Calu3 (cell line): ENCODE measurements at regions not wholly inside any gene's neighbourhood (a gene's known extent, or its start where the extent isn't known, plus 50 kb on each side); places are given as distances from the start of the nearest gene placed in this dataset.

Experiments used
- BruUV-seq: library from RNA; stranded (reverse); fragments of 400-500 nt; replicated peaks from 2 replicates; lab custom pipeline; 2021; lab: Mats Ljungman, UMichigan
- CTCF ChIA-PET: fragments of 300-600 bp; sonication (Branson Sonifier 250); formaldehyde crosslinking; loops from one replicate; lab custom pipeline; 2022; ENCODE audit warnings: antibody characterized with exemption; lab: Charles Lee
- DNase-seq: peaks from one replicate; pipeline ENCODE4 v3.0.0; 2022
- H3K27ac Mint-ChIP-seq: one replicate; pipeline ENCODE4 v1.8.0; 2022; ENCODE audit warnings: mixed read lengths; ENCODE audit not compliant: unreplicated experiment
- H3K27me3 Mint-ChIP-seq: one replicate; pipeline ENCODE4 v1.8.0; 2022; ENCODE audit warnings: mixed read lengths; ENCODE audit not compliant: unreplicated experiment
- H3K36me3 Mint-ChIP-seq: one replicate; pipeline ENCODE4 v1.8.0; 2022; ENCODE audit warnings: mild to moderate bottlenecking, moderate library complexity, mixed read lengths; ENCODE audit not compliant: insufficient read depth, unreplicated experiment
- H3K4me1 Mint-ChIP-seq: one replicate; pipeline ENCODE4 v1.8.0; 2022; ENCODE audit warnings: mild to moderate bottlenecking, low read depth, mixed read lengths; ENCODE audit not compliant: unreplicated experiment
- H3K4me3 Mint-ChIP-seq: one replicate; pipeline ENCODE4 v1.8.0; 2022; ENCODE audit warnings: mild to moderate bottlenecking, low read depth, moderate library complexity, mixed read lengths; ENCODE audit not compliant: unreplicated experiment
- H3K9me3 Mint-ChIP-seq: one replicate; pipeline ENCODE4 v1.8.0; 2022; ENCODE audit warnings: low read depth, mixed read lengths; ENCODE audit not compliant: unreplicated experiment
- CTCF ChIP-seq: fragments of 200-600 bp; IDR thresholded peaks from one replicate; pipeline ENCODE4 v1.8.0; 2022; ENCODE audit warnings: antibody characterized with exemption; ENCODE audit not compliant: unreplicated experiment
- intact Hi-C: fragments of 100-400 bp; cut with micrococcal nuclease; formaldehyde crosslinking; loops from one replicate; pipeline ENCODE4 v1.10.0; 2022; ENCODE audit not compliant: unreplicated experiment

GRCh38 chr12:5364036-5364770 is 67.7 kb upstream of the NTF3 start:
- CTCF ChIA-PET: no interaction called here
- no peak for TF ChIP-seq CTCF
- peaks cover 19% of the 10 kb centered on the region for H3K9me3 Mint-ChIP-seq
- no TSS peak for BruUV-seq
- H3K27ac Mint-ChIP-seq: no peak overlapping the region
- no peaks in the 10 kb centered on the region for H3K4me1 Mint-ChIP-seq
- intact Hi-C loops: no loop called here
- no peaks in the 10 kb centered on the region for H3K27me3 Mint-ChIP-seq
- no peaks in the 10 kb centered on the region for H3K36me3 Mint-ChIP-seq
- no peak for DNase-seq
- no peak overlapping the region for H3K4me3 Mint-ChIP-seq

GRCh38 chr12:5369298-5369697 is 62.6 kb upstream of the NTF3 start:
- CTCF ChIA-PET: no interaction called here
- Mint-ChIP-seq H3K9me3 (peaks cover 18% of the 10 kb centered on the region), H3K27ac (no peak overlapping the region), H3K4me3 (no peak overlapping the region), H3K4me1 (no peaks in the 10 kb centered on the region), H3K36me3 (no peaks in the 10 kb centered on the region), H3K27me3 (no peaks in the 10 kb centered on the region)
- no peak for DNase-seq
- intact Hi-C loops: no loop called here
- BruUV-seq: no TSS peak
- TF ChIP-seq CTCF: no peak

GRCh38 chr12:5371631-5372030 is 60.3 kb upstream of the NTF3 start:
- Mint-ChIP-seq H3K4me1 (no peaks in the 10 kb centered on the region), H3K4me3 (no peak overlapping the region), H3K9me3 (peaks cover 17% of the 10 kb centered on the region), H3K27me3 (no peaks in the 10 kb centered on the region), H3K27ac (no peak overlapping the region), H3K36me3 (no peaks in the 10 kb centered on the region)
- no peak for TF ChIP-seq CTCF
- CTCF ChIA-PET: no interaction called here
- no TSS peak for BruUV-seq
- intact Hi-C loops: no loop called here
- DNase-seq: no peak

GRCh38 chr12:5374713-5375112 is 57.2 kb upstream of the NTF3 start:
- Mint-ChIP-seq H3K27me3 (no peaks in the 10 kb centered on the region), H3K9me3 (peaks cover 15% of the 10 kb centered on the region), H3K36me3 (no peaks in the 10 kb centered on the region), H3K4me1 (no peaks in the 10 kb centered on the region), H3K4me3 (no peak overlapping the region), H3K27ac (no peak overlapping the region)
- intact Hi-C loops: no loop called here
- no peak for TF ChIP-seq CTCF
- CTCF ChIA-PET: no interaction called here
- no TSS peak for BruUV-seq
- no peak for DNase-seq
